ENCODE measurements at regions not wholly inside any gene's neighbourhood (a gene's known extent, or its start where the extent isn't known, plus 50 kb on each side); places are given as distances from the start of the nearest gene placed in this dataset.

DNA sequence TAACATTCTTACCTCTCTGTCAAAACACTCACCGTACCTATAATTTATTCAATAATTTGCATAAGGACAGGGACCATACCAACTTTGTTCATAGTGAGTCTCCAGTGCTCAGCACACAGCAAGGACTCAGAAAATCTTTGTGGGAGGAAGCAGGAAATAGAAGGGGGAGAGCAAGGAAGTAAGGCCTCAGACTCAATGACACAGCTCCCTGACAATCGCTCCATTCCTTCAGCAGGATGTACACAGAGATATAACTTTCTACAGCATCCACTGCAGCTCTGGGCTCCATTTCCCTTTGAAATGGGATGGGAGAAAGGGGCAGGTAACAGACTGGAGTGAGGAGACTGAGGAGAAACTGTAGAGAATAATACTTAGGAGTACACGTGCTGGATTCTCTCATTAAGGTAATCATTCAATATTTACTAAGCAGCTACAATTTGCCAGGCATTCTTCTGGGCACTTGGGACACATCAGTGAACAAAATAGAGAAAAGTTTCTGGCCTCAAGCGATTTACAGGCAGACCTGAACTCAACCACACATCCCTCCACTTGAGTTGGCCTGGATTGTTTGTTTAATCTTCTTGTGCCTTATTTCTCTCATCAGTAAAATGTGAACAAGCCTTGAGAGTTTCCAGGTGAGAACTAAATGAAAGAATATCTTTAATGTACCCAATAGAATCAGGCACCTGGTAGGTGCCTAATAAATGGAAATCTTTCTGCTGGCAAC is 330.3 kb upstream of the THBS1 start:
- TF ChIP-seq, protein P1, sequence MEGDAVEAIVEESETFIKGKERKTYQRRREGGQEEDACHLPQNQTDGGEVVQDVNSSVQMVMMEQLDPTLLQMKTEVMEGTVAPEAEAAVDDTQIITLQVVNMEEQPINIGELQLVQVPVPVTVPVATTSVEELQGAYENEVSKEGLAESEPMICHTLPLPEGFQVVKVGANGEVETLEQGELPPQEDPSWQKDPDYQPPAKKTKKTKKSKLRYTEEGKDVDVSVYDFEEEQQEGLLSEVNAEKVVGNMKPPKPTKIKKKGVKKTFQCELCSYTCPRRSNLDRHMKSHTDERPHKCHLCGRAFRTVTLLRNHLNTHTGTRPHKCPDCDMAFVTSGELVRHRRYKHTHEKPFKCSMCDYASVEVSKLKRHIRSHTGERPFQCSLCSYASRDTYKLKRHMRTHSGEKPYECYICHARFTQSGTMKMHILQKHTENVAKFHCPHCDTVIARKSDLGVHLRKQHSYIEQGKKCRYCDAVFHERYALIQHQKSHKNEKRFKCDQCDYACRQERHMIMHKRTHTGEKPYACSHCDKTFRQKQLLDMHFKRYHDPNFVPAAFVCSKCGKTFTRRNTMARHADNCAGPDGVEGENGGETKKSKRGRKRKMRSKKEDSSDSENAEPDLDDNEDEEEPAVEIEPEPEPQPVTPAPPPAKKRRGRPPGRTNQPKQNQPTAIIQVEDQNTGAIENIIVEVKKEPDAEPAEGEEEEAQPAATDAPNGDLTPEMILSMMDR (IDR thresholded peaks at IDR 0.05; ENCODE audit: extremely low read depth in 1 of 2, insufficient read depth in 1 of 2, low read depth in 1 of 2, low read length in 2 of 2): no peak
- peak; percentile 47 for TF ChIP-seq POLR2AphosphoS5 (IDR thresholded peaks at IDR 0.05; ENCODE audit: insufficient read depth, low read depth, low read length)
- TF ChIP-seq POLR2A (IDR thresholded peaks at IDR 0.05; ENCODE audit: low read depth, low read length): no peak
- TF ChIP-seq FOS (IDR thresholded peaks at IDR 0.05; ENCODE audit: borderline replicate concordance, insufficient read depth, low read length): peak; percentile 54
- TF ChIP-seq EZH2 (IDR thresholded peaks at IDR 0.05; ENCODE audit: borderline replicate concordance, low read depth, low read length, severe bottlenecking): no peak
- no peak for TF ChIP-seq JUN (IDR thresholded peaks at IDR 0.05; ENCODE audit: borderline replicate concordance, insufficient read depth, insufficient read length, low read depth)
- no peak for TF ChIP-seq MYC (IDR thresholded peaks at IDR 0.05; ENCODE audit: low read depth, low read length)

Data from endothelial cell of umbilical vein (primary cell).